ENCODE measurements at regions not wholly inside any gene's neighbourhood (a gene's known extent, or its start where the extent isn't known, plus 50 kb on each side); places are given as distances from the start of the nearest gene placed in this dataset.

DNA sequence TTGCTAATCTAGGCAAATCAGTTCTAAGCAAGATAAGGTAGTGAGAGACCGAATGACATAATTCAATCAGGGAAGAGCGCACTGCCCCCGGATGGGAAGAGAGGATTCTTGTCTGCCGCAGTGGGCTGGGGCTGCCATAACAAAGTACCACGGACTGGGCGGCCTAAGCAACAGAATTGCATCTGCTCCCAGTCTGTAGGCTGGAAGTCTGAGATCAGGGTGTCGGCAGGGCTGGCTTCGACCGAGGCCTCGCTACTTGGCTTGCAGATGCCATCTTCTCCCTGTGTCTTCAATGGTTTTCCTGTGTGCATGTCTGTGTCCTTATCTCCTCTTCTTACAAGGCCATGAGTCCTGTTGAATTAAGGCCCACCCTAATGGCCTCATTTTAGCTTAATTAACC lies 59.7 kb upstream of the TMEM72 start:
- no peak for DNase-seq (ENCODE audit: low read depth)
- TF ChIP-seq, protein P1, sequence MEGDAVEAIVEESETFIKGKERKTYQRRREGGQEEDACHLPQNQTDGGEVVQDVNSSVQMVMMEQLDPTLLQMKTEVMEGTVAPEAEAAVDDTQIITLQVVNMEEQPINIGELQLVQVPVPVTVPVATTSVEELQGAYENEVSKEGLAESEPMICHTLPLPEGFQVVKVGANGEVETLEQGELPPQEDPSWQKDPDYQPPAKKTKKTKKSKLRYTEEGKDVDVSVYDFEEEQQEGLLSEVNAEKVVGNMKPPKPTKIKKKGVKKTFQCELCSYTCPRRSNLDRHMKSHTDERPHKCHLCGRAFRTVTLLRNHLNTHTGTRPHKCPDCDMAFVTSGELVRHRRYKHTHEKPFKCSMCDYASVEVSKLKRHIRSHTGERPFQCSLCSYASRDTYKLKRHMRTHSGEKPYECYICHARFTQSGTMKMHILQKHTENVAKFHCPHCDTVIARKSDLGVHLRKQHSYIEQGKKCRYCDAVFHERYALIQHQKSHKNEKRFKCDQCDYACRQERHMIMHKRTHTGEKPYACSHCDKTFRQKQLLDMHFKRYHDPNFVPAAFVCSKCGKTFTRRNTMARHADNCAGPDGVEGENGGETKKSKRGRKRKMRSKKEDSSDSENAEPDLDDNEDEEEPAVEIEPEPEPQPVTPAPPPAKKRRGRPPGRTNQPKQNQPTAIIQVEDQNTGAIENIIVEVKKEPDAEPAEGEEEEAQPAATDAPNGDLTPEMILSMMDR (conservative IDR thresholded peaks at IDR 0.05; ENCODE audit: control insufficient read depth, insufficient read depth, low read depth, low read length): no peak
- H3K4me3 ChIP-seq (ENCODE audit: control insufficient read depth, low read depth, low read length): no peak overlapping the region

DNA sequence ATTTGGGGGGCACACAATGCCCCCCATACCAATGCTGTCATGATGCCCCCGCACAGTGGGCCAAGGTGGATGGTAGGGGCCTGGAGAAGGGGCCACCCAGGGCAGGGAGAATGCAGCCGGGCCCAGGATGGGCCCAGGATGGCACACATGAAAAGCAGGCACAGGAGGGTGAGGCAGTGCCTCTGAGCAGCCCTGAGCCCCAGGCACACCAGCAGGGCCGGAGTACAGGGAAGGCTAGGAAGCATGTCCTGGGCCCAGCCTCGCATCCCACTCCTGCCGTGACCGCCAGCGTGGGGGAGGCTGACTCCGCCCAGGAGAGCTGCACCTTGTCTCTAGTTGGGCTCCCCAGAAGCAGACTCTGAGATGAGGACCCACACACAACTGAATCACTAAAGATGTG lies 59.3 kb upstream of the TMEM72 start:
- TF ChIP-seq, protein P1 (conservative IDR thresholded peaks at IDR 0.05; ENCODE audit: control insufficient read depth, insufficient read depth, low read depth, low read length): no peak
- DNase-seq (ENCODE audit: low read depth): no peak
- H3K4me3 ChIP-seq (ENCODE audit: control insufficient read depth, low read depth, low read length): no peak overlapping the region

DNA sequence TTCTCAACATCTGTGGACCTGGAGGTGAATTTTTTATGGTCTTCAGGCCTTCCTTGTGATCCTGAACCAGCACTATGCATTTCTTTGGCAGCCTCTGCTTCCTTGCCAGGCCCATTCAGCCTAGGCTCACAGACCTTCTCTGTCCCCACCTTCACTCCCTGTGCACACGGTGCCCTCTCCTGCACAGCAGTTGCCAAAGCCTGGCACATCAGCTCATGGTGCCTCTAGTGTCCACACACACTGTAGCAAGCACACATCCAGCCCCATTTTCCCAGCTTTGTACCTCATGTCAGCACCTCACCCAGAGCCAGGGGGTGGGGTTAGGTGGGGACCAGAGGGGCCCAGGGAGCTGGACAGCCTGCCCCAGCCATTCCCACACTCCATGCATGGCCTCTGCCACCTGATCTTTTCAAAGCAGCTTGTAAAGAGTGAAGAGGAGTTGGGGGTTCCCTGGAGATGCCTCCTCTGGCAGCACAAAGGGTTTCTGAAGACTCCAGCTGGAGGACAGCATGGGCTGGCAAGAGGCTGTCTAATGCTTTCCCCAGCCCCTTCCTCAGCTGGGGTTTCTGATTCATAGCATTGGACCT lies 57.9 kb upstream of the TMEM72 start:
- TF ChIP-seq, protein P1 (conservative IDR thresholded peaks at IDR 0.05; ENCODE audit: control insufficient read depth, insufficient read depth, low read depth, low read length): peak; percentile 51
- DNase-seq (ENCODE audit: low read depth): peak; percentile 54
- no peak overlapping the region for H3K4me3 ChIP-seq (ENCODE audit: control insufficient read depth, low read depth, low read length)

DNA sequence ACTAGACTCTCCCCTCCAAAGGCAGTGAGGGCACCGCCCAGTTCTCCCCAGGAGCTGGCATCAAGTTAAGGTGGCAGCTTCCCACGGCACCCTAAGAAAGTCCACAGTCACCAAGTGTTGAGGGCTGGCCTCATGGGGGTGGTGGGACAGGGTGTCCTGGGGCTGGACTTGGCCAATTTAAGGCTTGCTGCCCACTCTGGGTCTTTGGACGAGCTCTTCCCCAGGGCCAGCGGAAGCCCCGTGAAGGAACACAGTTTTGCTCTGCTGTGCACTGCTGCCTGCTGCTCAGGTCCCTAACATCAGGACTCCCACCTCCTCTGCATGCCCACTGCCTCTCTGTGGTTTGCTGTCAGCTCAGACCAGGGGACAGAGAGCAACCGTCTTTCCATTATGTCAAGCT lies 57.3 kb upstream of the TMEM72 start:
- no peak overlapping the region for H3K4me3 ChIP-seq (ENCODE audit: control insufficient read depth, low read depth, low read length)
- TF ChIP-seq, protein P1 (conservative IDR thresholded peaks at IDR 0.05; ENCODE audit: control insufficient read depth, insufficient read depth, low read depth, low read length): no peak
- no peak for DNase-seq (ENCODE audit: low read depth)

DNA sequence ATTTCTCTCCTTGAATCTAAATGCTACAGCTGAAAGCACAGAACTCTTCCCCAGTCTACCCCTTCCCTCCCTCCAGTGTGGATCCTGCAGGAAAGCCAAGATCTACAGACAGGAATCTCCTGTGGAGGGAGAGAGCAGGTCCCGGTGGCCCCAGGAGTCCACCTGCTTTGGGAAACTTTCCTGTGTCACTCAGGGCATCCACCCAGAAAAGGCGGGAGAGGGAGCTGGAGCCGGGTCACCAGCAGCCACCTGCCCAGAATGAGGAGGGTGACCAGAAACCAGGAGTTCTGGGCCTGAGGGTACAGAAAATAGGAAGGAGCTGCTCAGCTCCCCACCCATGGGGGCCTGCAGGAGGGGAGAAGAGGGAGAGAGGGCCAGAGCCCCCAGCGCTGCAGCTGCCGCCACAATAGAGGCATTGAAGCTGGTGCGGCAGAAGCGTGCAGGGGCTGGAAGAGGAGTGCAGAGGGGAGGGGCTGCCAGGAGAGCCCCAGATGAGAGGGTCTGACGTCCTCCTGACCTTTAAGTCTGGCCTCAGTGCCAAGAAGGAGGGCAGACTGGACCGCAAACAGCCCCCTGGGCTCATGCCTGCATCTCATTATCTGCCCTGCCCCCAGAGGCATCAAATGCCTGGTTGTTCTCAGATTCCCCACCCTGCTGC lies 56.3 kb upstream of the TMEM72 start:
- no peak for DNase-seq (ENCODE audit: low read depth)
- TF ChIP-seq, protein P1 (conservative IDR thresholded peaks at IDR 0.05; ENCODE audit: control insufficient read depth, insufficient read depth, low read depth, low read length): no peak
- no peak overlapping the region for H3K4me3 ChIP-seq (ENCODE audit: control insufficient read depth, low read depth, low read length)

DNA sequence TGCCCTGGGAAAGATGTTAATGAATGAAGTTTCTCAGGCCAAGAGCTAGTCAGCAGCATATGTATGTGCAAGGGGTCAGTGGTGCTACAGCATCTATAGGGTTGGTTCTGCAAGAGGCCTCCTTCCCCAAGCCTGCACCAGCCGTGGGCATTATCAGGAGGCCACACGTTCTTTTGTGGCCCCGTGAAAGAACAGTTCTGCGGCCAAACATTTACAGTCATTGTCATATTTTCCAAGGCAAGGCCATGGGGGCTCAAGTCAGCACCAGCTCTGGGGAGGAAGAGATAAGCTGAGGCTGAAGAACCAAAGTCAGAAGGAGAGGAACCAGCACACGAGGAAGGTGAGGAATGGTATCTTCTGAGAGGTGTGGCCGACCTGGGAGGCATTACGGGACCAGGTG lies 54.4 kb upstream of the TMEM72 start:
- H3K4me3 ChIP-seq (ENCODE audit: control insufficient read depth, low read depth, low read length): no peak overlapping the region
- DNase-seq (ENCODE audit: low read depth): no peak

More for the DNA sequence above, 54.4 kb upstream of the TMEM72 start:
- TF ChIP-seq, protein P1 (conservative IDR thresholded peaks at IDR 0.05; ENCODE audit: control insufficient read depth, insufficient read depth, low read depth, low read length): no peak
